Hepatocyte (in vitro differentiated cells): ENCODE measurements at regions not wholly inside any gene's neighbourhood (a gene's known extent, or its start where the extent isn't known, plus 50 kb on each side); places are given as distances from the start of the nearest gene placed in this dataset.

Source experiments
- DNase-seq: peaks from one replicate; pipeline ENCODE4 v3.0.0-alpha.2; 2016; ENCODE audit warnings: low spot score
- H2AFZ ChIP-seq: fragments of 200-600 bp; sonication (generic); 2 replicates; pipeline ENCODE4 v1.6.0; 2016; ENCODE audit warnings: antibody characterized with exemption, mild to moderate bottlenecking
- H3K27ac ChIP-seq: fragments of 200-600 bp; sonication (generic); 2 replicates; pipeline ENCODE4 v1.5.1; 2016; ENCODE audit warnings: mild to moderate bottlenecking
- H3K27me3 ChIP-seq: fragments of 200-600 bp; sonication (generic); 2 replicates; pipeline ENCODE4 v1.6.1; 2016
- H3K36me3 ChIP-seq: fragments of 200-600 bp; sonication (generic); replicated peaks from 2 replicates; pipeline ENCODE4 v1.5.1; 2016; ENCODE audit warnings: low read depth; ENCODE audit not compliant: insufficient read depth
- H3K4me1 ChIP-seq: fragments of 200-600 bp; sonication (generic); 2 replicates; pipeline ENCODE4 v1.5.1; 2016; ENCODE audit warnings: mild to moderate bottlenecking, moderate library complexity; ENCODE audit not compliant: insufficient read depth
- H3K4me2 ChIP-seq: fragments of 200-600 bp; sonication (generic); 2 replicates; pipeline ENCODE4 v1.6.0; 2016
- H3K4me3 ChIP-seq: fragments of 200-600 bp; sonication (generic); 2 replicates; pipeline ENCODE4 v1.5.1; 2016; ENCODE audit warnings: mild to moderate bottlenecking
- H3K79me2 ChIP-seq: fragments of 200-600 bp; sonication (generic); 2 replicates; pipeline ENCODE4 v1.6.0; 2017; ENCODE audit warnings: mild to moderate bottlenecking
- H3K9me2 ChIP-seq: fragments of 200-600 bp; sonication (generic); replicated peaks from 2 replicates; pipeline ENCODE4 v1.6.0; 2017; ENCODE audit warnings: mild to moderate bottlenecking; ENCODE audit not compliant: insufficient read depth
- H3K9me3 ChIP-seq: fragments of 200-600 bp; sonication (generic); 2 replicates; pipeline ENCODE4 v1.5.1; 2016; ENCODE audit warnings: low read depth, mild to moderate bottlenecking
- H4K20me1 ChIP-seq: fragments of 200-600 bp; sonication (generic); 2 replicates; pipeline ENCODE4 v1.6.0; 2016; ENCODE audit warnings: mild to moderate bottlenecking; ENCODE audit not compliant: insufficient read depth, poor library complexity, severe bottlenecking
- EZH2 ChIP-seq: fragments of 200-600 bp; sonication (generic); IDR thresholded peaks from 2 replicates; pipeline ENCODE4 v1.6.1; 2016; ENCODE audit warnings: antibody characterized with exemption, mild to moderate bottlenecking, borderline replicate concordance
- EZH2phosphoT487 ChIP-seq: fragments of 200-600 bp; sonication (generic); IDR thresholded peaks from one replicate; pipeline ENCODE4 v1.6.1; 2018; ENCODE audit warnings: antibody characterized with exemption, mild to moderate bottlenecking, low read depth, moderate library complexity; ENCODE audit not compliant: unreplicated experiment, severe bottlenecking
- WGBS: methylation state at CpG from one replicate; pipeline ENCODE4 v1.1.6; 2016; ENCODE audit warnings: low lambda C conversion rate; ENCODE audit errors: missing lambda C conversion rate; 5-methylcytosine and 5-hydroxymethylcytosine counted together
- TF ChIP-seq, protein P1 (sequence below): fragments of 200-600 bp; sonication (generic); IDR thresholded peaks from 2 replicates; pipeline ENCODE4 v1.5.1; 2016; ENCODE audit warnings: antibody characterized with exemption, mild to moderate bottlenecking; ENCODE audit not compliant: poor library complexity

GRCh38 chr5:2639425-2639824 lies 112.1 kb downstream of the IRX2 start:
- Histone ChIP-seq H4K20me1 (no peaks in the 10 kb centered on the region), H3K9me2 (no peaks in the 10 kb centered on the region), H3K4me2 (no peak overlapping the region), H3K4me3 (no peak overlapping the region), H3K9me3 (no peaks in the 10 kb centered on the region), H3K27ac (no peak overlapping the region), H3K4me1 (no peaks in the 10 kb centered on the region), H3K36me3 (no peaks in the 10 kb centered on the region), H3K27me3 (no peaks in the 10 kb centered on the region), H2AFZ (no peak overlapping the region), H3K79me2 (no peaks in the 10 kb centered on the region)
- DNase-seq = no peak
- TF ChIP-seq EZH2phosphoT487 (no peak), EZH2 (no peak)
- TF ChIP-seq, protein P1, sequence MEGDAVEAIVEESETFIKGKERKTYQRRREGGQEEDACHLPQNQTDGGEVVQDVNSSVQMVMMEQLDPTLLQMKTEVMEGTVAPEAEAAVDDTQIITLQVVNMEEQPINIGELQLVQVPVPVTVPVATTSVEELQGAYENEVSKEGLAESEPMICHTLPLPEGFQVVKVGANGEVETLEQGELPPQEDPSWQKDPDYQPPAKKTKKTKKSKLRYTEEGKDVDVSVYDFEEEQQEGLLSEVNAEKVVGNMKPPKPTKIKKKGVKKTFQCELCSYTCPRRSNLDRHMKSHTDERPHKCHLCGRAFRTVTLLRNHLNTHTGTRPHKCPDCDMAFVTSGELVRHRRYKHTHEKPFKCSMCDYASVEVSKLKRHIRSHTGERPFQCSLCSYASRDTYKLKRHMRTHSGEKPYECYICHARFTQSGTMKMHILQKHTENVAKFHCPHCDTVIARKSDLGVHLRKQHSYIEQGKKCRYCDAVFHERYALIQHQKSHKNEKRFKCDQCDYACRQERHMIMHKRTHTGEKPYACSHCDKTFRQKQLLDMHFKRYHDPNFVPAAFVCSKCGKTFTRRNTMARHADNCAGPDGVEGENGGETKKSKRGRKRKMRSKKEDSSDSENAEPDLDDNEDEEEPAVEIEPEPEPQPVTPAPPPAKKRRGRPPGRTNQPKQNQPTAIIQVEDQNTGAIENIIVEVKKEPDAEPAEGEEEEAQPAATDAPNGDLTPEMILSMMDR = no peak
- WGBS = 69% methylated on average over 5 of the region's 5 CpGs

DNA sequence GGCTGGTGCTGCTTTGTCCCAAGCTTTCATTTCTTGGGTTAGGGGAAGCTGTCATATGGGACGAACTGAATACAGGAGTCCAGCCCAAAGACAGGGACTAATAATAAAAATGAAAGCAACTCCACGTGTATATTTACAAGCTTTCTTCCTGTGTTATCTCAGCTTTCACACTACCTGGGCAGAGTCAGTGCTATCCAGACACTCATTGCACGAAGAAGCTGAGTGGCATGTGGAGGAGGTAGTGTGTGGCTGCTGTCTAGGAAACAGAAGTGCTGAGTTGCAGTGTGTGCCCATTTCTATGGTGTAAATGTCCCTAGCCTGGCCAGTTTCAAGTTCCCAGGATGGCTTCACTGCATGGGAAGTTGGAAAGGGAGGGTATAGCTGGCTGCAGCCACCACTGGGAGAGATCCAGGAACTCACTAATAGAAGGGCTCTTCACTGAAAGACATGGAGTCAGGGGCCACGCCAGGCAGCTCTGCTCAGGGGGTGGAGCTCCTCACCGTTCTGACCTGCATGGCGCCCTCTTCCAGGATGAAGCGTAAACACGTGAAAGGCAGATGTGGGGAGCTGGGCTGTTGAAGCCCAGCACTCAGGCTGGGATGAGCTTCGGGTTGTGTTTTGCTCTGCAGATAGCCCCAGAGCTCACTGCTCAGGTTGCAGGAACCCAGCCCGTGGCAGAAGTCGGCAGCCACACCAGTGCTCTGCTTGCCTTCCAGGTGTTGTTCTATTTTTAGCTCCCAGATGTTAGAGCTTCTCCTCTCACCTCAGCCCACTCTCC lies 116.9 kb downstream of the IRX2 start:
- Histone ChIP-seq H3K4me1 (no peaks in the 10 kb centered on the region), H3K4me2 (peak overlapping the region; percentile 23), H3K27me3 (no peaks in the 10 kb centered on the region), H3K36me3 (no peaks in the 10 kb centered on the region), H4K20me1 (no peaks in the 10 kb centered on the region), H3K4me3 (no peak overlapping the region), H3K79me2 (no peaks in the 10 kb centered on the region), H2AFZ (no peak overlapping the region), H3K9me3 (no peaks in the 10 kb centered on the region), H3K9me2 (no peaks in the 10 kb centered on the region), H3K27ac (no peak overlapping the region)
- 70% methylated on average over 11 of the region's 11 CpGs for WGBS
- TF ChIP-seq EZH2 = no peak
- TF ChIP-seq, protein P1 = no peak
- no peak for TF ChIP-seq EZH2phosphoT487
- no peak for DNase-seq

GRCh38 chr5:2633992-2634391 lies 117.5 kb downstream of the IRX2 start:
- H3K4me1 ChIP-seq = no peaks in the 10 kb centered on the region
- no peaks in the 10 kb centered on the region for H4K20me1 ChIP-seq
- no peaks in the 10 kb centered on the region for H3K9me2 ChIP-seq
- 78% methylated on average over 15 of the region's 15 CpGs for WGBS
- H3K36me3 ChIP-seq = no peaks in the 10 kb centered on the region
- H3K79me2 ChIP-seq = no peaks in the 10 kb centered on the region
- no peak overlapping the region for H3K27ac ChIP-seq
- no peaks in the 10 kb centered on the region for H3K27me3 ChIP-seq
- no peak overlapping the region for H2AFZ ChIP-seq
- no peak overlapping the region for H3K4me3 ChIP-seq
- DNase-seq = peak; percentile 29
- H3K4me2 ChIP-seq = peak overlapping the region; percentile 23
- TF ChIP-seq, protein P1 = no peak
- TF ChIP-seq EZH2phosphoT487 (no peak), EZH2 (no peak)
- H3K9me3 ChIP-seq = no peaks in the 10 kb centered on the region
